ENCODE measurements at regions not wholly inside any gene's neighbourhood (a gene's known extent, or its start where the extent isn't known, plus 50 kb on each side); places are given as distances from the start of the nearest gene placed in this dataset.

GRCh38 chr11:42462558-42463310 is 849.1 kb upstream of the API5 start:
- H3K9me3 ChIP-seq, result no peaks in the 10 kb centered on the region
- no peak for DNase-seq
- no peaks in the 10 kb centered on the region for H3K36me3 ChIP-seq
- no peak overlapping the region for H3K27ac ChIP-seq
- TF ChIP-seq CTCF (IDR thresholded peaks at IDR 0.05) (no peak), POLR2A (IDR thresholded peaks at IDR 0.05) (no peak)
- H3K4me3 ChIP-seq, result no peak overlapping the region
- intact Hi-C loops (cut with DNase I), result no loop called here
- no peaks in the 10 kb centered on the region for H3K4me1 ChIP-seq
- no peaks in the 10 kb centered on the region for H3K27me3 ChIP-seq
- 48 to 54% methylated on average over 8 of the region's 8 CpGs for WGBS, 2 donors

GRCh38 chr11:42465623-42466022 is 846.2 kb upstream of the API5 start:
- WGBS, 2 donors, result 21 to 40% methylated on average over 2 of the region's 2 CpGs
- TF ChIP-seq CTCF (IDR thresholded peaks at IDR 0.05), result no peak
- TF ChIP-seq POLR2A (IDR thresholded peaks at IDR 0.05), result no peak
- Histone ChIP-seq H3K4me1 (no peaks in the 10 kb centered on the region), H3K36me3 (no peaks in the 10 kb centered on the region), H3K4me3 (no peak overlapping the region), H3K27me3 (no peaks in the 10 kb centered on the region), H3K27ac (no peak overlapping the region), H3K9me3 (no peaks in the 10 kb centered on the region)
- intact Hi-C loops (cut with DNase I), result no loop called here
- no peak for DNase-seq

GRCh38 chr11:42473106-42473505 is 838.7 kb upstream of the API5 start:
- Histone ChIP-seq H3K4me3 (no peak overlapping the region), H3K9me3 (no peaks in the 10 kb centered on the region), H3K27me3 (no peaks in the 10 kb centered on the region), H3K4me1 (no peaks in the 10 kb centered on the region), H3K27ac (no peak overlapping the region), H3K36me3 (no peaks in the 10 kb centered on the region)
- intact Hi-C loops (cut with DNase I), result no loop called here
- TF ChIP-seq POLR2A (IDR thresholded peaks at IDR 0.05) (no peak), CTCF (IDR thresholded peaks at IDR 0.05) (no peak)
- WGBS, 2 donors, result 40 to 45% methylated on average over 4 of the region's 4 CpGs
- no peak for DNase-seq

- no peak for DNase-seq
- TF ChIP-seq POLR2A (IDR thresholded peaks at IDR 0.05) (no peak), CTCF (IDR thresholded peaks at IDR 0.05) (no peak)
- Histone ChIP-seq H3K4me3 (no peak overlapping the region), H3K27ac (no peak overlapping the region), H3K27me3 (no peaks in the 10 kb centered on the region), H3K4me1 (no peaks in the 10 kb centered on the region), H3K9me3 (no peaks in the 10 kb centered on the region), H3K36me3 (no peaks in the 10 kb centered on the region)
- intact Hi-C loops (cut with DNase I), result no loop called here
These were observed 829.0 kb upstream of the API5 start for GRCh38 chr11:42482822-42483221.

GRCh38 chr11:42490506-42490905 is 821.3 kb upstream of the API5 start:
- Histone ChIP-seq H3K27me3 (no peaks in the 10 kb centered on the region), H3K4me3 (no peak overlapping the region), H3K36me3 (no peaks in the 10 kb centered on the region), H3K4me1 (no peaks in the 10 kb centered on the region), H3K9me3 (no peaks in the 10 kb centered on the region), H3K27ac (no peak overlapping the region)
- DNase-seq, result no peak
- intact Hi-C loops (cut with DNase I), result no loop called here
- whole genome bisulfite sequencing, 2 donors, result 64 to 67% methylated on average over 3 of the region's 3 CpGs
- TF ChIP-seq CTCF (IDR thresholded peaks at IDR 0.05) (no peak), POLR2A (IDR thresholded peaks at IDR 0.05) (no peak)

All from esophagus squamous epithelium (tissue), 5 donors.